ENCODE measurements at regions not wholly inside any gene's neighbourhood (a gene's known extent, or its start where the extent isn't known, plus 50 kb on each side); places are given as distances from the start of the nearest gene placed in this dataset.
"Not testable (repeated sequence)": the region's sequence is repeated elsewhere in the genome, so short reads cannot be mapped to it uniquely, and the experiment has no call there.

DNA sequence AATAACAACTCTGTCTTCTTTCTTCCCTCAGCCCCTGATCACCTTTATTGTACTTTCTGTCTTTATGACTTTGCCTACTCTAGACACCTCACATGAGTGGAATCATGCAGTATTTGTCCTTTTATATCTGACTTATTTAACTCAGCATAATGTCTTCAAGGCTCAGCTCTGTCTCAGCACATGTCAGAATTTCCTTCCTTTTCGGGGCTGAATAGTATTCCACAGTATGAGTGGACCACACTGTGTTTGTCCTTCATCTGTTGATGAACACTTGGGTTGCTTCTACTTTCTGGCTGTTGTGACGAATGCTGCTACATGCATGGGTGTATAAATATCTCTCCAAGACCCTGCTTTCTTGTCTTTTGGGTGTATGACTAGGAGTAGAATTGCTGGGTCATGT, 117.6 kb downstream of the KIF26A start:
- H3K36me3 Mint-ChIP-seq (ENCODE audit: low read depth) = no peaks in the 10 kb centered on the region
- no peaks in the 10 kb centered on the region for H3K4me1 Mint-ChIP-seq (ENCODE audit: low read depth)
- intact Hi-C loops (cut with micrococcal nuclease) = no loop called here
- no peak overlapping the region for H3K27ac Mint-ChIP-seq
- peaks cover 7% of the 10 kb centered on the region for H3K27me3 Mint-ChIP-seq (ENCODE audit: insufficient read depth)
- H3K4me3 Mint-ChIP-seq = no peak overlapping the region
- peaks cover 3% of the 10 kb centered on the region for H3K9me3 Mint-ChIP-seq
- DNase-seq (ENCODE audit: low spot score) = no peak

DNA sequence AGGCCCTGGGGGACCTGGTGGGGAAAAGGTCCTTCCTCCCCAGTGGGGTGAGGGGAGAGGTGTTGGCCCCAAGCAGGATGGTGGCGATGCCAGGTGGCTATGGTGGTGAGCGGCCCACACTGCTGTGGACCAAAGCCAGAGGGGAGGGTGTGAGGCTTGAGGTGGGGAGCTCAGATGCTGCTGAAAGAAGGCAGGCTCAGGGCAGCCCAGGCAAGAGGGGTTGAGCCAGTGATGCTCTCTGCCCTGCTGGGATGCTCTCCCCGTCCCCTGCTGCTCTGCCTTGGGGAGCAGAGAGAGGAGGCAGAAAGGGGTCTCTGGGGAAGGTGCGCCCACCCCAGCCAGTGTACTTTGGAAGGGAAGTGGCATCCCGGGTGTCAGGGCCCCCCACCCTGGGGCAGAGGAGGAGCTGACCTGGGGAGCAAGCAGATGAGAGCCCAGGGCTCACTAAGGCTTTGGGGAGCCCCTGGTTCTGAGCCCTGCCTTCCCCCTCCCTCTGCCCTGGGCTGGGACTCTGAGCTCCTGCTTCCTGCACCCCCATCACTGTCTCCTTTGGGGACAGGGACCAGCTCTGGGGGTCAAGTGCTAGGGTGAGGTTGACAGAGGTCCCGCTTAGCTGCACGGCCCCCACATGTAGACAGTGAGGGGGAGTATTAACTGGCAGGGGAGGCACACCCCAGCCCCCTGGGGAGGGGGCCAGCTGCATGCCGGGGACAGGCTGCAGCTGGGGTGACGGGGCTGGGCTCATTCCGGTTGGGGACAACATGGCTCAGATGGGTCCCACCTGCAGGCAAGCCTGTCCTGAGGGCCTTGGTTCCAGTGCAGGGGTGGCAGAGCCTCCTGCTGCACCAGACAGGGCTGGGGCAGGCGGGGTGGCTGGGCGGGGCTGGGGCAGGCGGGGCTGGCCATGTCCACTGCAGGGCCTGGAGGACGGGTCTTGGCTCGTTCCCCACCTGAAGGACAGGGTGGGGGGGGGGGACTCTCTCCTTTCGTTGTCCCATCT, 124.4 kb downstream of the KIF26A start:
- Mint-ChIP-seq H3K27ac (no peak overlapping the region), H3K36me3 (ENCODE audit: low read depth) (no peaks in the 10 kb centered on the region), H3K4me1 (ENCODE audit: low read depth) (no peaks in the 10 kb centered on the region), H3K27me3 (ENCODE audit: insufficient read depth) (peaks cover 6% of the 10 kb centered on the region), H3K4me3 (no peak overlapping the region), H3K9me3 (no peaks in the 10 kb centered on the region)
- no peak for DNase-seq (ENCODE audit: low spot score)
- intact Hi-C loops (cut with micrococcal nuclease) = no loop called here

DNA sequence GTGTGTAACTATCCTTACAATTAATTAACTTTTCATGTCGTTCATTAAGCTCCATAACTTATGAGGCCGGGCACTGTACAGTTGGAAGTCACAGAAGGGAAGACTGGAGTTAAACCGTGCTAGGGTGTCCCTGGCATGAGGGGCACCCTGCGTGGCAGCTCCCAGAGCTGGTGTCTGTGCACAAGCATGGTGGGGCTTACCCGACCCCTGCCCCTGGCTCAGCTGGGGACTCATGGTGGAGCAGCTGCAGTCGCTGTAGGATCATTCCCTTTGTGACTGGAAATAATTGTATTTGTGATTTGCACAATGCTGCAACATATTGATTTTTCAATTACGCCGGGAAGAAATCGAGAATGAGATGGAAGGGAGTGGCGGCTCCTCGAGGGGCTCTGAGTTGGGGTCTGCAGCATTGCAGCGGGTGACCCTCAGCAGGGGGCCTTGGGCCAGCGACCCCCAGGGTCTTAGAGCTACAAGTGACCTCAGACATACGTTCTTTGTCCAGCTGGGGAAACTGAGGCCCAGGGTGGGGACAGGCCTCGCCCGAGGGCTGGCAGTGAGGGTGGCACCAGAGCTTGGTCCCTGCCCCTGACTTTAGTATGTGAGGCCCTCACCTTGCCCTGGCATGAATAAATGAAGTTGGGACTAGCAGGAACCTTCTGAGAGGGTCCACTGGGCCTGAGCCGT, 125.4 kb downstream of the KIF26A start:
- intact Hi-C loops (cut with micrococcal nuclease) = no loop called here
- Mint-ChIP-seq H3K4me3 (no peak overlapping the region), H3K27ac (no peak overlapping the region), H3K27me3 (ENCODE audit: insufficient read depth) (no peaks in the 10 kb centered on the region), H3K36me3 (ENCODE audit: low read depth) (no peaks in the 10 kb centered on the region), H3K9me3 (no peaks in the 10 kb centered on the region), H3K4me1 (ENCODE audit: low read depth) (no peaks in the 10 kb centered on the region)
- no peak for DNase-seq (ENCODE audit: low spot score)

DNA sequence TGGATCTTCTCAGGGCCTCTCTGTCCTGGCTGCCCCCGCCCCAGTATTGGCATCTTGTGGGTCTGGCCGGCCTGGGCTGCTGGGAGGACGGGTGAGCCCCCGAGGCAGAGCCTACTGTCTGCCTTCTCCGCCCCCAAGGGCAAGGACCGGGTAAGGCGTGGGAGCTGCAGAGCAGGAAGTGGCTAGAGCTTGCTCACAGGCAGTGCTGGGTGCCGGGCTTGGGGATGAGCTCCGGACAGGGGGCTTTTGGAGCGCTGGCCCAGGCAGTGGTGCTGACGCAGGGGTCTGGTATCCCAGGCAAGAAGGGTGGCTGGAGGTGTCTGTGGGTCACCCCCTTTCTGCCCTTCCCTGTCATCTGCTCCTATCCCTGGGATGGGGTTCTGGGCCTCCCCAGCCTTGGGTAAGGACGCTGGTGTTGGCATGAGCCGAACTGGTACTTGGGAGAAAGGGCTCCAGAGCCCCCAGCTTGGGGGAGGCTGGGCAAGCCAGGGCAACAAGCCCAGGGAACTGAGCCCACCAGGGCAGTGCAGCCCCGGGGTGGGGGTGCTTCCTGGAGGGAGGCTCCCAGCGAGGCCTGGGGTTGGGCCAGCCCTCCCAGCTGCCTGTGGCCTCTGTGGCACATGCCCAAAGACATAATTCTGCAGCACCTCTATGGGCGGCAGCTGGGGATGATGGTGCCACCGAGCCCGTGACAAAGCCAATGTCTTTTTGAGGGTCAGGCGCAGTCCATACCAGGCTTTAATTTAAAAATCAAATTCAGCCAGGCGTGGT, 126.3 kb downstream of the KIF26A start:
- no peaks in the 10 kb centered on the region for H3K9me3 Mint-ChIP-seq
- H3K36me3 Mint-ChIP-seq (ENCODE audit: low read depth) = no peaks in the 10 kb centered on the region
- no peak overlapping the region for H3K27ac Mint-ChIP-seq
- DNase-seq (ENCODE audit: low spot score) = no peak
- H3K4me3 Mint-ChIP-seq = no peak overlapping the region
- intact Hi-C loops (cut with micrococcal nuclease) = no loop called here
- no peaks in the 10 kb centered on the region for H3K27me3 Mint-ChIP-seq (ENCODE audit: insufficient read depth)
- no peaks in the 10 kb centered on the region for H3K4me1 Mint-ChIP-seq (ENCODE audit: low read depth)

DNA sequence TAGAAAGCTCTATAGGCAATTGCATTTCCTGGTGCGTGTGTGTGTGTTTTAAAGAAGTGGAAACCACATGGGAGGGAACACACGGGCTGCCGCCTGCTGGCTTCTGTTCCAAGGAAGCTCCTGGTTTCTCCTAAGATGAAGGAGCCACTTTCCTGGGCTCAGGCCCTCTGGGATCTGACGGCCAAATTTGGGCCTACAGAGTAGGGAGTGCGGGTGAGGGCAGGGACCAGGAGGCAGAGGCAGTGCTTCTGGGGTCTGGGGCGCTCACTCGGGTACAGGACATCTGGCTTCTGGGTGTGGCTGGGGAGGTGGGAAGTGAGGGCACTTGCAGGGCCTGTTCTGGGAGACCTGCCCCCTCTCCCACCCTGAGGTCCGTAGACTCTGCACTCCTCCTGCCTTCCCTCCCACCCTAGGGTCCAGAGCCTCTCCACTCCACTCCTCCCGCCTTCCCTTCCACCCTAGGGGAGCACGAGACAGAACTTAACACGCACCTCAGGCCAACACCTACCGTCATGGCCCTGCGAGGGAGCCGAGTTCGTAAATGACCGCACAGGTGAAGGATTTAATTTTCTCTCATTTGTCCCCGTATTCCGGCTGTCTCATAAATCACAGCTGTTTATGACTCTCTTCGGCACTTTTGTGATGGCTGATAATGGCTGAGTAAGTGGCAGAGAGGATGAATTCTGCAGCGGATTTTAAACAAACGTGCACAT, 127.7 kb downstream of the KIF26A start:
- Mint-ChIP-seq H3K27me3 (ENCODE audit: insufficient read depth) (no peaks in the 10 kb centered on the region), H3K9me3 (no peaks in the 10 kb centered on the region), H3K4me1 (ENCODE audit: low read depth) (no peaks in the 10 kb centered on the region), H3K36me3 (ENCODE audit: low read depth) (no peaks in the 10 kb centered on the region), H3K4me3 (no peak overlapping the region), H3K27ac (no peak overlapping the region)
- intact Hi-C loops (cut with micrococcal nuclease) = no loop called here
- no peak for DNase-seq (ENCODE audit: low spot score)

DNA sequence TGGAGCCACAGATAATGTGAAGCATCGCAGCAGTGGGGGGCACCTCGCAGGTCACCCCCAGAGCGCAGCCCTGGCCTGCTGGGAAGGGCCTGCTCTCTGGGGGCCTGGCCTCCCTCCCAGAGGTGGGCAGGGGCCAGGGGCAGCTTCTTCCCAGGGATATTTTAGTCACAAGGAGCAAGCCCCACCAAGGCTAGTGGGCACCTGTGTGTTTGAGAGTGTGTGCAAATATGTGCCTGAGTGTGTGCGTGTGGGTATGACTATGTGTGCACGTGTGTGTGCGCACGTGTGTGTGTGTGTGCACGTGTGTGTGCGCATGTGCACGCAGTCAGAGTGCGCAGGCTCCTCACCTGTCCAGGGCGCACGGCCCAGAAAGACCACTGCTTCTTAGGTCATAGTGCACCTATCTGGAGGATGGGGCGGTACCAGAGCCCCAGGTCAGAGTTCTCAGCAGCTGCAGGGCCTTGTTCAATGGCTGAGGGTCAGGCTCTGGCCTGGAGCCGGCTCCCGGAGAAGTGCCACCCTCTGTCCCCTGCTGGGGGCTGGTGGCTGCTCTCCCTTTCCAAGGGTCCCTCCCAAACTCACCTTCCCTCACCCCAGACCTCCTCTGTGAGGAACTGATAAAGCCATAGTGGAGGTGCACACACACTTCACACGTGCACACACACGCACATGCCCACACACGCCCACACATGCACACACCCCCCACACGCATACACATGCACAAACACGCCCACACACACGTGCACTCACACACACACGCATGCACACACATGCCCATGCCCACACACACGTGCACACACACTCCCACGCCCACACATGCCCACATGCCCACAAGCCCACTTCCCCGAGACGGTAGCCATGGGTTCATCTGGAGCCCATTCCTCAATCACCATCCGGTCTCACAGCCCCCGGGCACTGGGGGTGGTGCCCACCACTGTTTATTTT, 128.5 kb downstream of the KIF26A start:
- Mint-ChIP-seq H3K27ac (no peak overlapping the region), H3K4me1 (ENCODE audit: low read depth) (no peaks in the 10 kb centered on the region), H3K9me3 (no peaks in the 10 kb centered on the region), H3K36me3 (ENCODE audit: low read depth) (no peaks in the 10 kb centered on the region), H3K4me3 (no peak overlapping the region), H3K27me3 (ENCODE audit: insufficient read depth) (no peaks in the 10 kb centered on the region)
- no peak for DNase-seq (ENCODE audit: low spot score)
- intact Hi-C loops (cut with micrococcal nuclease) = no loop called here

DNA sequence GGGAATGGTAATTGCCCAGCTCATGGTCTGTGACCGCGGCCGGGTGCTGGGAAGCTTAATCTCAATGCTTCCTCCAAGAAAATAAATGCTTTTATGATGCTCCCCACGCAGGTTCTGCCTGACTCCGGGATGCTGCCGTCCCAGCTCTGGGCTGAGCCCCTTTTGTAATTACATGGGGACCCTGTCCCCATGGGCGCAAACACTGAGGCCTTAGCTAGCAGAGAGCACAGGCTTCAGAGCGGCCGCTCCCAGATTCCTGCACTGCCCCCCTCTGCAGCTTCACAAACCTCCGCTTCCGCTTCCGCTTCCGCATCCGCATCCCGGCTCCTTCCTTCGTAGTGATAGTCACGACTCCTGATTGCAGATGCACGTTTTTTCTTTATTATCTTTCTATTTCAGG, 129.5 kb downstream of the KIF26A start:
- Mint-ChIP-seq H3K27ac (no peak overlapping the region), H3K4me1 (ENCODE audit: low read depth) (no peaks in the 10 kb centered on the region), H3K9me3 (no peaks in the 10 kb centered on the region), H3K36me3 (ENCODE audit: low read depth) (no peaks in the 10 kb centered on the region), H3K27me3 (ENCODE audit: insufficient read depth) (no peaks in the 10 kb centered on the region), H3K4me3 (no peak overlapping the region)
- no peak for DNase-seq (ENCODE audit: low spot score)
- intact Hi-C loops (cut with micrococcal nuclease) = no loop called here

DNA sequence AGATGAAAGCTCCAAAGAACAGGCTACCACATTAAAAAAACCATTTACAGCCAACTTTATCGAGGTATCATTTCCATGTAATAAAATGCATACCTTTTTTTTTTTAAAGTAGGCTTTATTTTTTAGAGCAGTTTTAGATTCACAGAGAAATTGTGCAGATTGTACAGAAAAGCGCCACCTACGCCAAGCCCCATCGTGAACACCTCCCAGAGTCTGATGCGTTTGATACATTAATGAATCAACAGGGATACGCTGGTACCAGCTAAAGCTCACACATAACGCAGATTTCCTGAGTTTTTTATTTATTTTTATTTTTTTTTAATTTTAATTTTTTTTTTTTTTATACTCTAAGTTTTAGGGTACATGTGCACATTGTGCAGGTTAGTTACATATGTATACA, 129.9 kb downstream of the KIF26A start:
- no peaks in the 10 kb centered on the region for H3K9me3 Mint-ChIP-seq
- no peaks in the 10 kb centered on the region for H3K36me3 Mint-ChIP-seq (ENCODE audit: low read depth)
- H3K4me3 Mint-ChIP-seq = no peak overlapping the region
- intact Hi-C loops (cut with micrococcal nuclease) = no loop called here
- H3K27me3 Mint-ChIP-seq (ENCODE audit: insufficient read depth) = no peaks in the 10 kb centered on the region
- H3K4me1 Mint-ChIP-seq (ENCODE audit: low read depth) = no peaks in the 10 kb centered on the region
- H3K27ac Mint-ChIP-seq = no peak overlapping the region
- no peak for DNase-seq (ENCODE audit: low spot score)

DNA sequence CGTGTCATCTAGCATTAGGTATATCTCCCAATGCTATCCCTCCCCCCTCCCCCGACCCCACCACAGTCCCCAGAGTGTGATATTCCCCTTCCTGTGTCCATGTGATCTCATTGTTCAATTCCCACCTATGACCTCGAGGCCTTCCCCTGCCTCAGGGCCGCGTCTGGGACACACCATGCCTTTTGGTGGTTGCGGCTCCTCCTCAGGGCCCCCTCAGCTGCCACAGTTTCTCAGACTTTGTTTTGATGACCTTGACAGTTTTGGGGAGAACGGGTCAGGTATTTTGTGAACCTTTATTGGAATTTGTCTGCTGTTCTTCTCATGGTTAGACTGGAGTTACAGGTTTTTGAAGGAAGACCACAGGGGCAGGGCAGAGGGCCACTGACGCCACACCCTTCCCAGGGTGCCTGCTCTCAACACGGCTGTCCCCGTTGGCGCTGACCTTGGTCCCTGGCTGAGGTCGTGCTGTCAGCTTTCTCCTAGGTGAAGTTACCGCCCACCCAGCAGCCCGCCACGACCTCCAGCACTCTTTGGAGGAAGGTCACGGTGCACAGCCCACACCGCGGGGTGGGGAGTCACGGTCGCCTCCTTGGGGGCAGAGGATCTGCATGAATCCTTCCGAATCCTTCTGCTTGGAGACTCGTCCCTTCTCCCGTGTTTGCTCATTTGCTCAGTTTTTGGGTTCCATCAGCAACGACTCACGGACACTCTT, 130.5 kb downstream of the KIF26A start:
- Mint-ChIP-seq H3K4me3 (no peak overlapping the region), H3K36me3 (ENCODE audit: low read depth) (no peaks in the 10 kb centered on the region), H3K27ac (no peak overlapping the region), H3K9me3 (no peaks in the 10 kb centered on the region), H3K4me1 (ENCODE audit: low read depth) (no peaks in the 10 kb centered on the region), H3K27me3 (ENCODE audit: insufficient read depth) (peaks cover under 1% of the 10 kb centered on the region)
- intact Hi-C loops (cut with micrococcal nuclease) = no loop called here
- DNase-seq (ENCODE audit: low spot score) = no peak

DNA sequence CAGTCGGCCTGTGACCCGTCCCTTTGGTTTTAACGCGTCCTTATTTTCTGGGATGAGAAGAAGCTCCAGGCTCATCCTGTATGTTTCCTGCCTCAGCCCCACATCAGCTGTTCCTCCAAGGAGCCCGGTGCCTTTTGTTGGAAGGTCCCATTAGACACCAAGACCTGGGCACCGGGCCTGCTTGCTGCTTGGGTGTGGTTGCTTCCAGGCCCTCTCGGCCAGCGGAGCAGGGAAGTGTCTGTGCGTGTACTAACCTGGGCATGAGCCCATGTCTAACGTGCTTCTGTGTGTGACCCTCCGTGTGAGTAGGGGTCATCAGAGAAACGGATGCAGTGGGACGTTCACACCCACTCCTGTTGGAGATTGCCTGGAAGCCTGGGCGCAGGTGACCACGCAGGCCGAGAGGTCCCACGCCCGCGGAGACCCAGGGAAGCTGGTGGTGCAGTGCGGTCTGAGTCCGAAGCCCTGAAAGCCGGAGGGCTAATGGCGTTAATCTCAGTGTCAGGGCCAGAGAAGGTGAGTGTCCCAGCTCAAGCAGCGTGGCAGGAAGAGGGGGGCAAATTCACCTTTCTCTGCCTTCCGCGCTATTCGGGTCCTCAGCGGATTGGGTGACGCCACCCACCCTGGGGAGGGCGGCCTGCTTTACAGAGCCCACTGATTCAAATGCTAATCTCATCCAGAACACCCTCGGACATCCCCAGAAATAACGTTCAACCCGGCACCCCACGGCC, 131.3 kb downstream of the KIF26A start:
- H3K4me3 Mint-ChIP-seq; intact Hi-C loops (cut with micrococcal nuclease); DNase-seq (ENCODE audit: low spot score): not testable (repeated sequence)

DNA sequence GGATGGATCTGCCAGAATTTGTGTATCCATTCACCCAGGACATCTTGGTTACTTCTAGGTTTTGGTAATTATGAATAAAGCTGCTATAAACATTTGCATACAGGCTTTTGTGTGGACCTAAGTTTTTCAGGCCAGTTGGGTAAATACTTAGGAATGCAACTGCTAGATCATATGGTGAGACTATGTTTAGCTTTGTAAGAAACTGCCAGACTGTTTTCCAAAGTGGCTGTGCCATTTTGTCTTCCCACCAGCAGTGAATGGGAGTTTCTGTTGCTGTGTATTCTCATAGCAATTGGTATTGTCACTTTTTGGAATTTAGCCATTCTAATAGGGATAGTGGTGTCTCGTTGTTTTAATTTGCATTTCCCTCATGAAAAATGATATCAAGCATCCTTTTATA, 133.0 kb downstream of the KIF26A start:
- Mint-ChIP-seq H3K27me3 (ENCODE audit: insufficient read depth) (peaks cover 5% of the 10 kb centered on the region), H3K4me1 (ENCODE audit: low read depth) (no peaks in the 10 kb centered on the region), H3K36me3 (ENCODE audit: low read depth) (no peaks in the 10 kb centered on the region), H3K4me3 (no peak overlapping the region), H3K27ac (no peak overlapping the region), H3K9me3 (no peaks in the 10 kb centered on the region)
- DNase-seq (ENCODE audit: low spot score) = no peak
- intact Hi-C loops (cut with micrococcal nuclease) = no loop called here

More for the DNA sequence above, 131.3 kb downstream of the KIF26A start:
- H3K27me3 Mint-ChIP-seq (ENCODE audit: insufficient read depth); H3K27ac Mint-ChIP-seq; H3K4me1 Mint-ChIP-seq (ENCODE audit: low read depth); H3K36me3 Mint-ChIP-seq (ENCODE audit: low read depth); H3K9me3 Mint-ChIP-seq: not testable (repeated sequence)
